ENCODE measurements at regions not wholly inside any gene's neighbourhood (a gene's known extent, or its start where the extent isn't known, plus 50 kb on each side); places are given as distances from the start of the nearest gene placed in this dataset.

- no peaks in the 10 kb centered on the region for H3K36me3 ChIP-seq
- DNase-seq, result no peak
- H3K4me1 ChIP-seq, result peaks cover 0 to under 1% (median 0%) of the 10 kb centered on the region in 4 donors
- intact Hi-C loops (cut with DNase I), result no loop called here
- 89 to 94% methylated on average over 4 of the region's 4 CpGs for WGBS, 2 donors
- H3K9me3 ChIP-seq, result no peaks in the 10 kb centered on the region
- TF ChIP-seq POLR2AphosphoS5 (IDR thresholded peaks at IDR 0.05) (no peak), CTCF (IDR thresholded peaks at IDR 0.05) (no peak), EP300 (IDR thresholded peaks at IDR 0.05) (no peak), POLR2A (IDR thresholded peaks at IDR 0.05) (no peak)
- H3K27ac ChIP-seq, result no peak overlapping the region
- no peaks in the 10 kb centered on the region for H3K27me3 ChIP-seq
- no peak overlapping the region for H3K4me3 ChIP-seq
Observed at GRCh38 chr1:98426092-98426491, 235.4 kb upstream of the SNX7 start.

- Histone ChIP-seq H3K4me1 (peaks cover 0 to 9% (median 0%) of the 10 kb centered on the region in 4 donors), H3K36me3 (no peaks in the 10 kb centered on the region), H3K27ac (no peak overlapping the region), H3K9me3 (no peaks in the 10 kb centered on the region), H3K27me3 (no peaks in the 10 kb centered on the region), H3K4me3 (no peak overlapping the region)
- TF ChIP-seq EP300 (IDR thresholded peaks at IDR 0.05), result no peak
- TF ChIP-seq CTCF (IDR thresholded peaks at IDR 0.05), result no peak
- TF ChIP-seq POLR2A (IDR thresholded peaks at IDR 0.05), result no peak
- no peak for TF ChIP-seq POLR2AphosphoS5 (IDR thresholded peaks at IDR 0.05)
- no peak for DNase-seq
- 79% methylated on average over 2 of the region's 2 CpGs for WGBS, 2 donors
- intact Hi-C loops (cut with DNase I), result no loop called here
Observed at GRCh38 chr1:98422816-98423215, 238.7 kb upstream of the SNX7 start.

- Histone ChIP-seq H3K9me3 (no peaks in the 10 kb centered on the region), H3K4me1 (peaks cover 0 to 9% (median 0%) of the 10 kb centered on the region in 4 donors), H3K27ac (no peak overlapping the region), H3K27me3 (no peaks in the 10 kb centered on the region), H3K4me3 (no peak overlapping the region), H3K36me3 (no peaks in the 10 kb centered on the region)
- WGBS, 2 donors, result 80 to 81% methylated on average over 2 of the region's 2 CpGs
- intact Hi-C loops (cut with DNase I), result no loop called here
- DNase-seq, result no peak
- TF ChIP-seq CTCF (IDR thresholded peaks at IDR 0.05) (no peak), POLR2AphosphoS5 (IDR thresholded peaks at IDR 0.05) (no peak), EP300 (IDR thresholded peaks at IDR 0.05) (no peak), POLR2A (IDR thresholded peaks at IDR 0.05) (no peak)
Observed at GRCh38 chr1:98421085-98421435, 240.5 kb upstream of the SNX7 start.

GRCh38 chr1:98420376-98421084 lies 241.0 kb upstream of the SNX7 start:
- Histone ChIP-seq H3K27me3 (no peaks in the 10 kb centered on the region), H3K9me3 (no peaks in the 10 kb centered on the region), H3K27ac (no peak overlapping the region), H3K4me3 (no peak overlapping the region), H3K4me1 (peaks cover 0 to 9% (median 0%) of the 10 kb centered on the region in 4 donors), H3K36me3 (no peaks in the 10 kb centered on the region)
- WGBS, 2 donors, result 27 to 31% methylated on average over 2 of the region's 2 CpGs
- no peak for TF ChIP-seq POLR2AphosphoS5 (IDR thresholded peaks at IDR 0.05)
- TF ChIP-seq CTCF (IDR thresholded peaks at IDR 0.05), result no peak
- TF ChIP-seq EP300 (IDR thresholded peaks at IDR 0.05), result no peak
- intact Hi-C loops (cut with DNase I), result no loop called here
- DNase-seq, result no peak

- intact Hi-C loops (cut with DNase I), result no loop called here
- Histone ChIP-seq H3K4me3 (no peak overlapping the region), H3K27ac (no peak overlapping the region), H3K27me3 (no peaks in the 10 kb centered on the region), H3K9me3 (no peaks in the 10 kb centered on the region), H3K36me3 (no peaks in the 10 kb centered on the region), H3K4me1 (peaks cover 0 to 9% (median 0%) of the 10 kb centered on the region in 4 donors)
- DNase-seq, result no peak
- WGBS, 2 donors, result 93 to 97% methylated on average over 2 of the region's 2 CpGs
- TF ChIP-seq CTCF (IDR thresholded peaks at IDR 0.05) (no peak), POLR2AphosphoS5 (IDR thresholded peaks at IDR 0.05) (no peak)
Observed at GRCh38 chr1:98417820-98418219, 243.7 kb upstream of the SNX7 start.
